GM12891 (cell line): ENCODE measurements at regions not wholly inside any gene's neighbourhood (a gene's known extent, or its start where the extent isn't known, plus 50 kb on each side); places are given as distances from the start of the nearest gene placed in this dataset.

Source experiments
- POLR2A ChIP-seq: IDR thresholded peaks from 2 replicates; pipeline ENCODE4 v1.6.1; 2011; ENCODE audit warnings: low read depth, low read length, control low read depth
- POLR2AphosphoS5 ChIP-seq: IDR thresholded peaks from 2 replicates; pipeline ENCODE4 v1.6.1; 2011; ENCODE audit warnings: low read depth, low read length, control low read depth
- SPI1 ChIP-seq: IDR thresholded peaks from 2 replicates; pipeline ENCODE4 v1.6.1; 2011; ENCODE audit warnings: low read depth, low read length, control low read depth

DNA sequence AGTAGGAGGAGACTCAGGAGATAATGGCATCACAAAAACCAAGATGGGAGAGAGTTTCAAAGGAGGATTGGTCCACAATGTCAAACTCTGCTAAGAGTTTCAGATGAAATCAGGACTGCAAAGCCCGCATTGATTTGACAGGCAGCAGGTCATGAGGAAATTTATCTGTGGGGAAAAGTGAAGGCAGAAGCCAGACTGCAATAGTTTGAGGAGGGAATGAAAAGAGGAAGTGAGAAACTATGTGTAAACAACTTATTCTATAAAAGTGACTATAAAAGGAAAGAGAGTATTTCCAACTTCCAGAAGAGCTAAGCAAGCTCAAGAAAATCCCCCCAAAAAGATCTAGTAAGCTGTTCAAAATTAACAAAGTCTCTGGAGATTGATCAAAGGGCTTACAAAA is 66.3 kb upstream of the DGKK start:
- TF ChIP-seq POLR2A: no peak
- TF ChIP-seq SPI1: peak; percentile 82
- no peak for TF ChIP-seq POLR2AphosphoS5
